ENCODE measurements at regions not wholly inside any gene's neighbourhood (a gene's known extent, or its start where the extent isn't known, plus 50 kb on each side); places are given as distances from the start of the nearest gene placed in this dataset.
"Not testable (repeated sequence)": the region's sequence is repeated elsewhere in the genome, so short reads cannot be mapped to it uniquely, and the experiment has no call there.

GRCh38 chr15:77836121-77836692, 203.5 kb upstream of the LINGO1 start:
- no peak overlapping the region for H3K4me3 ChIP-seq (ENCODE audit: low read length)
- TF ChIP-seq CTCF (IDR thresholded peaks at IDR 0.05; ENCODE audit: insufficient read depth, low read depth, low read length, missing control alignments) = no peak
- no peak for DNase-seq (ENCODE audit: low read depth)

GRCh38 chr15:77834276-77834990, 201.7 kb upstream of the LINGO1 start:
- no peak for TF ChIP-seq CTCF (IDR thresholded peaks at IDR 0.05; ENCODE audit: insufficient read depth, low read depth, low read length, missing control alignments)
- no peak for DNase-seq (ENCODE audit: low read depth)
- no peak overlapping the region for H3K4me3 ChIP-seq (ENCODE audit: low read length)

GRCh38 chr15:77832874-77833273, 200.2 kb upstream of the LINGO1 start:
- TF ChIP-seq CTCF (IDR thresholded peaks at IDR 0.05; ENCODE audit: insufficient read depth, low read depth, low read length, missing control alignments) = no peak
- DNase-seq (ENCODE audit: low read depth) = no peak
- H3K4me3 ChIP-seq (ENCODE audit: low read length) = no peak overlapping the region

GRCh38 chr15:77831986-77832385, 199.3 kb upstream of the LINGO1 start:
- no peak for DNase-seq (ENCODE audit: low read depth)
- TF ChIP-seq CTCF (IDR thresholded peaks at IDR 0.05; ENCODE audit: insufficient read depth, low read depth, low read length, missing control alignments) = no peak
- H3K4me3 ChIP-seq (ENCODE audit: low read length) = no peak overlapping the region

- no peak overlapping the region for H3K4me3 ChIP-seq (ENCODE audit: low read length)
- no peak for TF ChIP-seq CTCF (IDR thresholded peaks at IDR 0.05; ENCODE audit: insufficient read depth, low read depth, low read length, missing control alignments)
- DNase-seq (ENCODE audit: low read depth) = no peak
These were observed 197.3 kb upstream of the LINGO1 start for GRCh38 chr15:77830051-77830468.

- DNase-seq (ENCODE audit: low read depth); H3K4me3 ChIP-seq (ENCODE audit: low read length): not testable (repeated sequence)
These were observed 196.6 kb upstream of the LINGO1 start for GRCh38 chr15:77829331-77829730.

GRCh38 chr15:77827860-77828259, 195.1 kb upstream of the LINGO1 start:
- TF ChIP-seq CTCF (IDR thresholded peaks at IDR 0.05; ENCODE audit: insufficient read depth, low read depth, low read length, missing control alignments) = no peak
- no peak for DNase-seq (ENCODE audit: low read depth)
- no peak overlapping the region for H3K4me3 ChIP-seq (ENCODE audit: low read length)

All from epithelial cell of esophagus (primary cell).